HCT116 (cell line): ENCODE measurements at regions not wholly inside any gene's neighbourhood (a gene's known extent, or its start where the extent isn't known, plus 50 kb on each side); places are given as distances from the start of the nearest gene placed in this dataset.

ENCODE experiments used
- ATAC-seq: fragments of 200-7000 bp; cut with Tn5 transposase; 2 replicates; pipeline ENCODE4 v1.9.1; 2020; ENCODE audit warnings: mild to moderate bottlenecking, moderate library complexity
- BruUV-seq: library from RNA; stranded (reverse); fragments of 400-500 nt; replicated peaks from 2 replicates; lab custom pipeline; 2021; lab: Mats Ljungman, UMichigan
- CTCF ChIA-PET: fragments of 300-600 bp; sonication (Branson Sonifier 250); formaldehyde crosslinking; loops from one replicate; lab custom pipeline; 2021; ENCODE audit warnings: antibody characterized with exemption; lab: Charles Lee
- POLR2A ChIA-PET: fragments of 300-600, 350-600 bp; sonication (Branson Sonifier 250); formaldehyde crosslinking; loops from one replicate; lab custom pipeline; 2021; ENCODE audit warnings: antibody characterized with exemption; lab: Charles Lee
- RAD21 ChIA-PET, 2 experiments: fragments of 300-600 bp; sonication (Branson Sonifier 250); formaldehyde crosslinking; loops; one replicate each; lab custom pipeline; 2023; ENCODE audit warnings: low total read pairs in 2 of 2; ENCODE audit not compliant: uncharacterized antibody in 2 of 2, unreplicated experiment in 2 of 2, low non-redundant PET in 1 of 2; lab: Charles Lee
- DNase-seq: peaks from one replicate; pipeline ENCODE4 v3.0.0-alpha.2; 2010; ENCODE audit warnings: low read depth, low spot score
- H2AFZ ChIP-seq: fragments of 200-600 bp; shearing (Covaris generic), sonication (generic); 2 replicates; pipeline ENCODE4 v1.6.1; 2017; ENCODE audit warnings: low read depth, mixed run types, mixed read lengths, antibody characterized with exemption, low read length; ENCODE audit not compliant: poor library complexity, severe bottlenecking
- H3K27ac ChIP-seq: 2 replicates; pipeline ENCODE4 v1.5.1; 2012; ENCODE audit warnings: low read depth, low read length
- H3K27me3 ChIP-seq: fragments of 200-600 bp; sonication (generic); 2 replicates; pipeline ENCODE4 v1.6.1; 2016; ENCODE audit warnings: mixed run types, low read length, mixed read lengths; ENCODE audit not compliant: insufficient read depth
- H3K36me3 ChIP-seq, 2 experiments: fragments of 200-500 bp in 1 of 2; fragments of 200-600 bp in 1 of 2; sonication (Bioruptor generic) in 1 of 2; sonication (generic) in 1 of 2; 2 replicates each; pipeline versions ENCODE4 v1.5.1 to v1.6.1; 2014 to 2016; ENCODE audit warnings: low read length in 2 of 2, inconsistent platforms in 1 of 2, mixed read lengths in 1 of 2, mixed run types in 1 of 2; ENCODE audit not compliant: insufficient read depth in 2 of 2, control insufficient read depth in 1 of 2
- H3K4me1 ChIP-seq, 2 experiments: fragments of 200-600 bp in 1 of 2; sonication (generic) in 1 of 2; 2 replicates each; pipeline versions ENCODE4 v1.5.1 to v1.6.1; 2012 to 2017; ENCODE audit warnings: low read length in 2 of 2, inconsistent platforms in 1 of 2, mild to moderate bottlenecking in 1 of 2, mixed read lengths in 1 of 2, mixed run types in 1 of 2, moderate library complexity in 1 of 2; ENCODE audit not compliant: insufficient read depth in 2 of 2, control insufficient read depth in 1 of 2
- H3K4me2 ChIP-seq: fragments of 200-600 bp; sonication (generic); 2 replicates; pipeline ENCODE4 v1.6.1; 2017; ENCODE audit warnings: mixed run types, low read length, mixed read lengths
- H3K4me3 ChIP-seq, 2 experiments: fragments of 200-600 bp in 1 of 2; sonication (generic) in 1 of 2; replicated peaks in 1 of 2; 2 replicates each; pipeline ENCODE4 v1.5.1; 2011 to 2016; ENCODE audit warnings: low read length in 2 of 2, control low read depth in 1 of 2, low read depth in 1 of 2, mild to moderate bottlenecking in 1 of 2, mixed read lengths in 1 of 2, mixed run types in 1 of 2
- H3K79me2 ChIP-seq: fragments of 200-600 bp; sonication (generic); 2 replicates; pipeline ENCODE4 v1.6.1; 2017; ENCODE audit warnings: mild to moderate bottlenecking, mixed run types, low read length, moderate library complexity, mixed read lengths; ENCODE audit not compliant: insufficient read depth
- H3K9ac ChIP-seq: fragments of 200-600 bp; sonication (generic); 2 replicates; pipeline ENCODE4 v1.6.1; 2016; ENCODE audit warnings: low read length, mixed read lengths
- H3K9me2 ChIP-seq: fragments of 200-600 bp; sonication (generic), shearing (Covaris generic); 2 replicates; pipeline ENCODE4 v1.6.1; 2017; ENCODE audit warnings: mixed run types, mild to moderate bottlenecking, moderate library complexity; ENCODE audit not compliant: insufficient read depth
- H3K9me3 ChIP-seq, 2 experiments: fragments of 200-500 bp in 1 of 2; fragments of 200-600 bp in 1 of 2; sonication (Bioruptor generic) in 1 of 2; sonication (generic) in 1 of 2; 2 replicates each; pipeline ENCODE4 v1.6.1; 2014 to 2017; ENCODE audit warnings: low read length in 2 of 2, mixed read lengths in 2 of 2, inconsistent platforms in 1 of 2, low read depth in 1 of 2, mild to moderate bottlenecking in 1 of 2, mixed run types in 1 of 2, moderate library complexity in 1 of 2; ENCODE audit not compliant: control insufficient read depth in 1 of 2, insufficient read depth in 1 of 2
- H4K20me1 ChIP-seq: fragments of 200-600 bp; sonication (generic), shearing (Covaris generic); 2 replicates; pipeline ENCODE4 v1.6.1; 2017; ENCODE audit warnings: mixed run types, mild to moderate bottlenecking, moderate library complexity; ENCODE audit not compliant: insufficient read depth
- CEBPB ChIP-seq: IDR thresholded peaks from 2 replicates; pipeline ENCODE4 v1.6.1; 2012; ENCODE audit warnings: low read depth
- EGR1 ChIP-seq: IDR thresholded peaks from 2 replicates; pipeline ENCODE4 v1.6.1; 2012; ENCODE audit warnings: low read depth
- EZH2 ChIP-seq: fragments of 200-600 bp; sonication (generic); IDR thresholded peaks from 2 replicates; pipeline ENCODE4 v1.6.1; 2017; ENCODE audit warnings: antibody characterized with exemption, mixed run types
- EZH2phosphoT487 ChIP-seq: fragments of 200-600 bp; IDR thresholded peaks from 2 replicates; pipeline ENCODE4 v1.6.1; 2018; ENCODE audit warnings: antibody characterized with exemption, borderline replicate concordance
- JUND ChIP-seq: IDR thresholded peaks from 2 replicates; pipeline ENCODE4 v1.6.1; 2012
- SP1 ChIP-seq: IDR thresholded peaks from 2 replicates; pipeline ENCODE4 v1.6.1; 2012; ENCODE audit warnings: low read depth
- TCF7L2 ChIP-seq: IDR thresholded peaks from 2 replicates; pipeline ENCODE4 v1.7.0; 2011; ENCODE audit warnings: borderline replicate concordance, inconsistent platforms; ENCODE audit not compliant: insufficient read depth, insufficient read length; ENCODE audit errors: extremely low read depth
- YY1 ChIP-seq: IDR thresholded peaks from 2 replicates; pipeline ENCODE4 v1.6.1; 2011; ENCODE audit warnings: low read length, low read depth, moderate library complexity, mild to moderate bottlenecking; ENCODE audit not compliant: insufficient replicate concordance; ENCODE audit errors: extremely low read depth
- ZNF274 ChIP-seq: fragments of 200-500 bp; sonication (Bioruptor generic); IDR thresholded peaks from 2 replicates; pipeline ENCODE4 v1.6.1; 2014; ENCODE audit warnings: mild to moderate bottlenecking, low read depth, low read length, inconsistent platforms
- intact Hi-C: fragments of 100-400 bp; cut with micrococcal nuclease; formaldehyde crosslinking; loops from 2 replicates; pipeline ENCODE4 v1.10.0; 2022
- TF ChIP-seq, protein P1 (sequence below), 3 experiments: fragments of 200-600 bp in 1 of 3; sonication (generic) in 1 of 3; IDR thresholded peaks in 2 of 3; conservative IDR thresholded peaks in 1 of 3; 2 replicates each; pipeline ENCODE4 v1.5.1; 2012 to 2017; ENCODE audit warnings: low read depth in 2 of 3, low read length in 2 of 3, antibody characterized with exemption in 1 of 3, borderline replicate concordance in 1 of 3, control low read depth in 1 of 3, mild to moderate bottlenecking in 1 of 3, mixed read lengths in 1 of 3, mixed run types in 1 of 3, moderate library complexity in 1 of 3; ENCODE audit not compliant: insufficient read depth in 1 of 3
- TF ChIP-seq, protein P2 (sequence below): IDR thresholded peaks from 2 replicates; pipeline ENCODE4 v1.6.1; 2012
- TF ChIP-seq, protein P3 (sequence below): IDR thresholded peaks from 2 replicates; pipeline ENCODE4 v1.6.1; 2012
- TF ChIP-seq, protein P4 (sequence below): IDR thresholded peaks from 2 replicates; pipeline ENCODE4 v1.6.1; 2012; ENCODE audit warnings: low read depth

DNA sequence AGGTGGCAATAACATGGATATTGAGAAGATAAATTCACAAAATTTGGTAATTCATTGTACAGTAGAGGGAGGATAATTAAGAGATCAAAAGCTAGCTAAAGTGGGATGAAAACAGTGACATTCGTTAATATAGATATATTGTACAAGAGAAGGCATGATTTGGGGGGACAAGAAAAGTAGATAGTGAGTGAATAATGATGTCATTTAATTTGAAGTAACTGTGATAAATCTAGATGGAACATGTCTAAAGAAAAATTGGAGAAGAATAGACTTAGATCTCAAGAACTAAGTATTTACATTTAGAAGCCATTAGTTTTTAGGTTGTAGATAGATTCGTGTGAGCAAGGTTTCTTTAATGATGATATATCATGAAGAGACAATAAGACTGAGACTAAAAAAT is 594.0 kb upstream of the RGS18 start:
- H3K4me1 ChIP-seq, result no peaks in the 10 kb centered on the region
- intact Hi-C loops, result no loop called here
- POLR2A ChIA-PET, result no interaction called here
- TF ChIP-seq TCF7L2 (no peak), EGR1 (no peak), YY1 (no peak), SP1 (no peak), ZNF274 (no peak), CEBPB (no peak), EZH2phosphoT487 (no peak), JUND (no peak), EZH2 (no peak)
- TF ChIP-seq, protein P1, sequence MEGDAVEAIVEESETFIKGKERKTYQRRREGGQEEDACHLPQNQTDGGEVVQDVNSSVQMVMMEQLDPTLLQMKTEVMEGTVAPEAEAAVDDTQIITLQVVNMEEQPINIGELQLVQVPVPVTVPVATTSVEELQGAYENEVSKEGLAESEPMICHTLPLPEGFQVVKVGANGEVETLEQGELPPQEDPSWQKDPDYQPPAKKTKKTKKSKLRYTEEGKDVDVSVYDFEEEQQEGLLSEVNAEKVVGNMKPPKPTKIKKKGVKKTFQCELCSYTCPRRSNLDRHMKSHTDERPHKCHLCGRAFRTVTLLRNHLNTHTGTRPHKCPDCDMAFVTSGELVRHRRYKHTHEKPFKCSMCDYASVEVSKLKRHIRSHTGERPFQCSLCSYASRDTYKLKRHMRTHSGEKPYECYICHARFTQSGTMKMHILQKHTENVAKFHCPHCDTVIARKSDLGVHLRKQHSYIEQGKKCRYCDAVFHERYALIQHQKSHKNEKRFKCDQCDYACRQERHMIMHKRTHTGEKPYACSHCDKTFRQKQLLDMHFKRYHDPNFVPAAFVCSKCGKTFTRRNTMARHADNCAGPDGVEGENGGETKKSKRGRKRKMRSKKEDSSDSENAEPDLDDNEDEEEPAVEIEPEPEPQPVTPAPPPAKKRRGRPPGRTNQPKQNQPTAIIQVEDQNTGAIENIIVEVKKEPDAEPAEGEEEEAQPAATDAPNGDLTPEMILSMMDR (IDR thresholded peaks at IDR 0.05 in 2 of 3, conservative IDR thresholded peaks at IDR 0.05 in 1 of 3; ENCODE audit: borderline replicate concordance in 1 of 3, insufficient read depth in 1 of 3, low read depth in 2 of 3, low read length in 2 of 3), result no peak
- TF ChIP-seq, protein P2, sequence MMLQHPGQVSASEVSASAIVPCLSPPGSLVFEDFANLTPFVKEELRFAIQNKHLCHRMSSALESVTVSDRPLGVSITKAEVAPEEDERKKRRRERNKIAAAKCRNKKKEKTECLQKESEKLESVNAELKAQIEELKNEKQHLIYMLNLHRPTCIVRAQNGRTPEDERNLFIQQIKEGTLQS, result no peak
- TF ChIP-seq, protein P3, sequence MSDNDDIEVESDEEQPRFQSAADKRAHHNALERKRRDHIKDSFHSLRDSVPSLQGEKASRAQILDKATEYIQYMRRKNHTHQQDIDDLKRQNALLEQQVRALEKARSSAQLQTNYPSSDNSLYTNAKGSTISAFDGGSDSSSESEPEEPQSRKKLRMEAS, result no peak
- TF ChIP-seq, protein P4, sequence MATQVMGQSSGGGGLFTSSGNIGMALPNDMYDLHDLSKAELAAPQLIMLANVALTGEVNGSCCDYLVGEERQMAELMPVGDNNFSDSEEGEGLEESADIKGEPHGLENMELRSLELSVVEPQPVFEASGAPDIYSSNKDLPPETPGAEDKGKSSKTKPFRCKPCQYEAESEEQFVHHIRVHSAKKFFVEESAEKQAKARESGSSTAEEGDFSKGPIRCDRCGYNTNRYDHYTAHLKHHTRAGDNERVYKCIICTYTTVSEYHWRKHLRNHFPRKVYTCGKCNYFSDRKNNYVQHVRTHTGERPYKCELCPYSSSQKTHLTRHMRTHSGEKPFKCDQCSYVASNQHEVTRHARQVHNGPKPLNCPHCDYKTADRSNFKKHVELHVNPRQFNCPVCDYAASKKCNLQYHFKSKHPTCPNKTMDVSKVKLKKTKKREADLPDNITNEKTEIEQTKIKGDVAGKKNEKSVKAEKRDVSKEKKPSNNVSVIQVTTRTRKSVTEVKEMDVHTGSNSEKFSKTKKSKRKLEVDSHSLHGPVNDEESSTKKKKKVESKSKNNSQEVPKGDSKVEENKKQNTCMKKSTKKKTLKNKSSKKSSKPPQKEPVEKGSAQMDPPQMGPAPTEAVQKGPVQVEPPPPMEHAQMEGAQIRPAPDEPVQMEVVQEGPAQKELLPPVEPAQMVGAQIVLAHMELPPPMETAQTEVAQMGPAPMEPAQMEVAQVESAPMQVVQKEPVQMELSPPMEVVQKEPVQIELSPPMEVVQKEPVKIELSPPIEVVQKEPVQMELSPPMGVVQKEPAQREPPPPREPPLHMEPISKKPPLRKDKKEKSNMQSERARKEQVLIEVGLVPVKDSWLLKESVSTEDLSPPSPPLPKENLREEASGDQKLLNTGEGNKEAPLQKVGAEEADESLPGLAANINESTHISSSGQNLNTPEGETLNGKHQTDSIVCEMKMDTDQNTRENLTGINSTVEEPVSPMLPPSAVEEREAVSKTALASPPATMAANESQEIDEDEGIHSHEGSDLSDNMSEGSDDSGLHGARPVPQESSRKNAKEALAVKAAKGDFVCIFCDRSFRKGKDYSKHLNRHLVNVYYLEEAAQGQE, result no peak
- no peaks in the 10 kb centered on the region for H4K20me1 ChIP-seq
- DNase-seq (no peak), ATAC-seq (no peak)
- no peak overlapping the region for H3K9ac ChIP-seq
- no peak overlapping the region for H2AFZ ChIP-seq
- H3K4me2 ChIP-seq, result no peak overlapping the region
- H3K4me3 ChIP-seq, result no peak overlapping the region
- no peaks in the 10 kb centered on the region for H3K79me2 ChIP-seq
- no peaks in the 10 kb centered on the region for H3K9me3 ChIP-seq
- BruUV-seq, result no TSS peak
- H3K36me3 ChIP-seq, result no peaks in the 10 kb centered on the region
- H3K27ac ChIP-seq, result no peak overlapping the region
- RAD21 ChIA-PET, result no interaction called here
- CTCF ChIA-PET, result no interaction called here
- H3K27me3 ChIP-seq, result no peaks in the 10 kb centered on the region
- H3K9me2 ChIP-seq, result no peaks in the 10 kb centered on the region
